Vagina (tissue), 2 donors: ENCODE measurements at regions not wholly inside any gene's neighbourhood (a gene's known extent, or its start where the extent isn't known, plus 50 kb on each side); places are given as distances from the start of the nearest gene placed in this dataset.

Source experiments
- DNase-seq, 2 donors: peaks; one replicate each; pipeline ENCODE4 v3.0.0-alpha.2; 2017; ENCODE audit errors: extremely low spot score in 2 of 2
- H3K27ac ChIP-seq: fragments of 200-600 bp; sonication (generic); one replicate; pipeline ENCODE4 v1.5.1; 2019
- H3K27me3 ChIP-seq: fragments of 200-600 bp; sonication (generic); one replicate; pipeline ENCODE4 v1.5.1; 2019
- H3K36me3 ChIP-seq, 2 donors: fragments of 200-600 bp; sonication (generic); one replicate each; pipeline ENCODE4 v1.5.1; 2017 to 2019
- H3K4me1 ChIP-seq: fragments of 200-600 bp; sonication (generic); one replicate; pipeline ENCODE4 v1.5.1; 2019
- H3K4me3 ChIP-seq, 2 donors: fragments of 200-600 bp; sonication (generic); 1 replicate in 1 of 2; 2 replicates in 1 of 2; pipeline ENCODE4 v1.5.1; 2016 to 2019
- H3K9me3 ChIP-seq: fragments of 200-600 bp; sonication (generic); one replicate; pipeline ENCODE4 v1.5.1; 2019
- POLR2A ChIP-seq, 2 donors: fragments of 450-650 bp; IDR thresholded peaks; one replicate each; pipeline ENCODE4 v1.6.1; 2017; ENCODE audit warnings: antibody characterized with exemption in 2 of 2, mild to moderate bottlenecking in 2 of 2, moderate library complexity in 2 of 2
- POLR2AphosphoS5 ChIP-seq, 2 donors: sonication (generic); formaldehyde crosslinking; IDR thresholded peaks; one replicate each; pipeline ENCODE4 v1.9.0; 2017; ENCODE audit warnings: antibody characterized with exemption in 2 of 2, mild to moderate bottlenecking in 2 of 2, low read depth in 1 of 2; ENCODE audit not compliant: insufficient read depth in 1 of 2
- intact Hi-C: fragments of 100-400 bp; cut with DNase I; formaldehyde crosslinking; loops from one replicate; pipeline ENCODE4 v1.15.1; 2023
- TF ChIP-seq, protein P1 (sequence below), 3 experiments: fragments of 450-650 bp in 2 of 3; fragments of 200-600 bp in 1 of 3; sonication (generic) in 1 of 3; IDR thresholded peaks; one replicate each; pipeline ENCODE4 v1.5.1; 2017 to 2019; ENCODE audit warnings: antibody characterized with exemption in 3 of 3, mild to moderate bottlenecking in 2 of 3, moderate library complexity in 2 of 3

DNA sequence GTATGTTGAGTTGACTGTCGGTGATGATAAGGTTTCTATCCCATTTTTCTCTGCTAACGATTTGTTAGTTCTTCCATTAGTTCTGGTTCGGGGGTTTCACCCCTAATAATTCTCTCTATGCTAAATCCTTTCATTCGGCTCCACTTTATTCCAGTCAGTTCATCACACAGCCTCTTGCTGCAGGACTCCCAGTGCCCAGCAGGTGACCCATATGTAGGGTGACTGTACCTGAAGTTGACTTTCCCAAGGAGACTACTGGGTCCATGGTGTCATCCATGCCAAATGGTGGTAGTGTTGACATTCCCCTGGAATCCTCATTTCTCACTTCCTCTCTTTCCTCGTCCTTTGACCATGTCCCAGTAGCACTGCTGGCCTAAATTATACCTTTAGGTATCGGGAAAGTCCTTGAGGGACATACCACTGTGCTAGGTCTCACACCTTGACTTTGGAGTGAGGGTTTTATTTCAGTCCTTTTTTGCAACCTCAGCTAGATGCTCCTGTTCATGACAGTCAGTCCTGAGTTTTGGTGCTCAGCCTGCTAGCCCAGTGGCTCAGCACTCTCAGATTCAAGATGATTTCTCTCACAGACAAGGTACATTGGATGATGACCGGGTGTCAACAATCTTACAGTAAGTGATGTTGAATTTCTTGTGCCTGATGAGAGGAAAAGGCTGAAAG lies 105.1 kb upstream of the ARHGAP24 start:
- Histone ChIP-seq H3K27ac (no peak overlapping the region), H3K4me3 (no peak overlapping the region), H3K4me1 (no peaks in the 10 kb centered on the region), H3K27me3 (no peaks in the 10 kb centered on the region), H3K36me3 (no peaks in the 10 kb centered on the region), H3K9me3 (no peaks in the 10 kb centered on the region)
- no peak for DNase-seq
- intact Hi-C loops, result no loop called here
- TF ChIP-seq POLR2A (IDR thresholded peaks at IDR 0.05) (no peak), POLR2AphosphoS5 (IDR thresholded peaks at IDR 0.05; ENCODE audit: insufficient read depth in 1 of 2, low read depth in 1 of 2) (no peak)
- TF ChIP-seq, protein P1, sequence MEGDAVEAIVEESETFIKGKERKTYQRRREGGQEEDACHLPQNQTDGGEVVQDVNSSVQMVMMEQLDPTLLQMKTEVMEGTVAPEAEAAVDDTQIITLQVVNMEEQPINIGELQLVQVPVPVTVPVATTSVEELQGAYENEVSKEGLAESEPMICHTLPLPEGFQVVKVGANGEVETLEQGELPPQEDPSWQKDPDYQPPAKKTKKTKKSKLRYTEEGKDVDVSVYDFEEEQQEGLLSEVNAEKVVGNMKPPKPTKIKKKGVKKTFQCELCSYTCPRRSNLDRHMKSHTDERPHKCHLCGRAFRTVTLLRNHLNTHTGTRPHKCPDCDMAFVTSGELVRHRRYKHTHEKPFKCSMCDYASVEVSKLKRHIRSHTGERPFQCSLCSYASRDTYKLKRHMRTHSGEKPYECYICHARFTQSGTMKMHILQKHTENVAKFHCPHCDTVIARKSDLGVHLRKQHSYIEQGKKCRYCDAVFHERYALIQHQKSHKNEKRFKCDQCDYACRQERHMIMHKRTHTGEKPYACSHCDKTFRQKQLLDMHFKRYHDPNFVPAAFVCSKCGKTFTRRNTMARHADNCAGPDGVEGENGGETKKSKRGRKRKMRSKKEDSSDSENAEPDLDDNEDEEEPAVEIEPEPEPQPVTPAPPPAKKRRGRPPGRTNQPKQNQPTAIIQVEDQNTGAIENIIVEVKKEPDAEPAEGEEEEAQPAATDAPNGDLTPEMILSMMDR (IDR thresholded peaks at IDR 0.05), result no peak

DNA sequence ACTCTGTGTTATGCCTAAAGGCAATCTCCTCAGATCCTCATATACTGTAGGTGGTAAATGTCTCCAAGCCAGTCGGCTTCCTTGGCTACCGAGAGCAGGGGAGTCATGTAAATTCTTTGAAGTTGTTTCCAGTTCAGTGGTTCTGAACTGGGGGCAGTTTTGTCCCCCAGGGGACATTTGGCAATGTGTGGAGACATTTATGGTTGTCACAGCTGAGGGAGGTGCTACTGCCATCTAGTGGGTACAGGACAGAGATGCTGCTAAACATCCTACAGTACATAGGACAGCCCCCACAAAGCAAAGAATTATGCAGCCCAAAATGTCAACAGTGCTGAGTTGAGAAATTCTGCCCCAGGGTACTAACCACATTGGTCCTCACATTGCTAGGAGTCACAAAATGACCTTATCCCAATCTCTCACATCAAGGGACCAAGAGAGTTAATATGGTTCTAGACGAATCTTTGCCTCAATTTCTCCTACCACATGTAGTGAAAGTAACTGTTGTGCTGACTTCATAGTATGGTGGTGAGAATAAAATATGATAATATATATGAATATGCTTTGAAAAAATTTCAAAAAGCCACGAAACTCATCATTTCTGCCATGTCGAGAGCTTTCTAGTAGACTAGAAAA lies 104.4 kb upstream of the ARHGAP24 start:
- no peak overlapping the region for H3K27ac ChIP-seq
- no peak overlapping the region for H3K4me3 ChIP-seq
- intact Hi-C loops, result no loop called here
- H3K27me3 ChIP-seq, result no peaks in the 10 kb centered on the region
- DNase-seq, result no peak
- no peaks in the 10 kb centered on the region for H3K9me3 ChIP-seq
- no peaks in the 10 kb centered on the region for H3K4me1 ChIP-seq
- TF ChIP-seq POLR2A (IDR thresholded peaks at IDR 0.05), result no peak
- TF ChIP-seq, protein P1 (IDR thresholded peaks at IDR 0.05), result peak in 1 of 3 experiments; percentile 18
- H3K36me3 ChIP-seq, result no peaks in the 10 kb centered on the region

DNA sequence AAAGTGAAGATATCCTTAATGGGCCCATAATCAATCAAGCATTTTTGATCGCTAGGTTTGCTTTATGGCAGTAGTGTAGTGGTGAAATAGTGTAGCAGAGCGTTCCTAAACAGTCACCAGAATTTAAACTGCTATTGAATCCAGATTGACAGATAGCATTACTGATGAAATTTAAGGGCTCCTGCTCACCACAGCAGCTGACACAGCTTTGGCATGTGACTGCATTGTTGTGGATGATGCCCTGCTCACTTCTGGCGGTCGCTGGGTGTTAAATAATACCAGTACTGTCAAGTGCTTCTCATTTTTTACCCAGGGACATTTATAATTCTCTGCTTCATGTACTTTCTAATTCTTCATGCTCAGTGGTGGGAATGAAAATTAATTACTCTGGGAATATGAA lies 102.0 kb upstream of the ARHGAP24 start:
- no peak for DNase-seq
- Histone ChIP-seq H3K4me1 (no peaks in the 10 kb centered on the region), H3K36me3 (no peaks in the 10 kb centered on the region), H3K27ac (no peak overlapping the region), H3K4me3 (no peak overlapping the region), H3K9me3 (no peaks in the 10 kb centered on the region), H3K27me3 (no peaks in the 10 kb centered on the region)
- intact Hi-C loops, result no loop called here
- TF ChIP-seq, protein P1 (IDR thresholded peaks at IDR 0.05), result no peak
- TF ChIP-seq POLR2A (IDR thresholded peaks at IDR 0.05), result no peak

DNA sequence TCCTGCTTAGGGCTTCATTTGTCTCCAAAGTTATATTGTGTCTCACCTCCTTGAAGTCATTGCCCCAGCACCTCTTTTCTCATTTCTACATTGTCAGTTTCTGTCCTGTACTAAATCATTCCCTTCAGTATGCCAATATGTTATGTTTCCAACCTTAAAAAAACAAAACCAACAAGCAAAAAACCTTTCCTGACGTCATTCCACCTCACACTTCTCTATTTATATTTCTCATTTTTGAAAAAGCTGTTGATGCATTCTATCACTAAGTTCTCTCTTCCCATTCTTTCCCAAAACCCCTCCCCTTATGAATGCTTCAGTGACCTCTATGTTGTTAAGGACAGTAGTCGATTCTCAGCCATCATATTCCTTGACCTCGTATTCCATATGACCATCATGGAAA lies 98.7 kb upstream of the ARHGAP24 start:
- no peaks in the 10 kb centered on the region for H3K27me3 ChIP-seq
- H3K36me3 ChIP-seq, result no peaks in the 10 kb centered on the region
- no peak for DNase-seq
- H3K4me1 ChIP-seq, result no peaks in the 10 kb centered on the region
- H3K27ac ChIP-seq, result no peak overlapping the region
- H3K4me3 ChIP-seq, result no peak overlapping the region
- TF ChIP-seq POLR2A (IDR thresholded peaks at IDR 0.05), result no peak
- no peaks in the 10 kb centered on the region for H3K9me3 ChIP-seq
- intact Hi-C loops, result no loop called here

DNA sequence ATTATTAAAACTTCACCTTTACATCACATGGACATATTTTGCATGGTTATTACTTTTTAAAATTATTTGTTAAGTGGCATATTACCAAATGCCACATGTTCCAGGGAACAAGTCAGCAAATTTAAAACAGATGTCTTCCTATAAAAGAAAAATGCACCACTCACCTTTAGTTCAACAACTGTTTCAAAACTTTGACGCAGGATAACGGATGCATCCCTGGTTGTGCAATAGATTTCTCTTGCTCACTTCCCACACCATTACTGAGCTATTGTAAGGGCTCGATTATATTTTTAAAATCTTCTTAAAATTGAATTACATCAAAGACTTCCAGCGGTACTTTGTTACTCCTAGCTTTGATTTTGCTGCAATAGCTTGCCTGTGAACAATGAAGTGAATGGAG lies 93.0 kb upstream of the ARHGAP24 start:
- TF ChIP-seq POLR2AphosphoS5 (IDR thresholded peaks at IDR 0.05; ENCODE audit: insufficient read depth in 1 of 2, low read depth in 1 of 2), result no peak
- TF ChIP-seq, protein P1 (IDR thresholded peaks at IDR 0.05), result no peak
- H3K9me3 ChIP-seq, result no peaks in the 10 kb centered on the region
- H3K4me3 ChIP-seq, result no peak overlapping the region
- DNase-seq, result no peak
- intact Hi-C loops, result no loop called here
- no peaks in the 10 kb centered on the region for H3K4me1 ChIP-seq
- no peaks in the 10 kb centered on the region for H3K27me3 ChIP-seq
- H3K27ac ChIP-seq, result no peak overlapping the region
- H3K36me3 ChIP-seq, result no peaks in the 10 kb centered on the region
